B cell (primary cell): ENCODE measurements at regions not wholly inside any gene's neighbourhood (a gene's known extent, or its start where the extent isn't known, plus 50 kb on each side); places are given as distances from the start of the nearest gene placed in this dataset.

Experiments used
- EZH2 ChIP-seq: IDR thresholded peaks from 2 replicates; pipeline ENCODE4 v1.6.1; 2012; ENCODE audit warnings: borderline replicate concordance, low read depth, mild to moderate bottlenecking, moderate library complexity, low read length; ENCODE audit not compliant: insufficient read depth, poor library complexity, severe bottlenecking
- TF ChIP-seq, protein P1 (sequence below): fragments of 200-600 bp; IDR thresholded peaks from one replicate; pipeline ENCODE4 v1.8.0; 2022; ENCODE audit warnings: antibody characterized with exemption, mild to moderate bottlenecking

DNA sequence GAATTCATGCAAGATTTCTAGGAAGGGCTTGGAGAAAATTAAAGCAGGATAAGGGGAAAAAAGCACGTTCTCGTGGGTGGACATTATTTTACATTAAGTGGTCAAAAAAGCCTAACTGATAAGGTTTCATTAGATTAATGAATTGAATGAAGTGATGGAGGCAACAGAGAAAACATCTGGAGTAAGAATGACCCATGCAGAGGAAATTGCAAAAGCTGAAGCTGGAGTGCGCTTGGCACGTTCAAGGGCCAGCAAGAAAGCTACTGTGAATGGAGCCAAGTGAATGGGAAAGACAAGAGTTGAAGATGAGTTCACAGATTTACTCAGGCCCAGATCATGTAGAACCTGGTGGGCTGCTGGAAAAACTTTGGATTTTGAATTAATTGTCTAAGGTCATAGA, 777.9 kb downstream of the DACH1 start:
- TF ChIP-seq EZH2: no peak
- TF ChIP-seq, protein P1, sequence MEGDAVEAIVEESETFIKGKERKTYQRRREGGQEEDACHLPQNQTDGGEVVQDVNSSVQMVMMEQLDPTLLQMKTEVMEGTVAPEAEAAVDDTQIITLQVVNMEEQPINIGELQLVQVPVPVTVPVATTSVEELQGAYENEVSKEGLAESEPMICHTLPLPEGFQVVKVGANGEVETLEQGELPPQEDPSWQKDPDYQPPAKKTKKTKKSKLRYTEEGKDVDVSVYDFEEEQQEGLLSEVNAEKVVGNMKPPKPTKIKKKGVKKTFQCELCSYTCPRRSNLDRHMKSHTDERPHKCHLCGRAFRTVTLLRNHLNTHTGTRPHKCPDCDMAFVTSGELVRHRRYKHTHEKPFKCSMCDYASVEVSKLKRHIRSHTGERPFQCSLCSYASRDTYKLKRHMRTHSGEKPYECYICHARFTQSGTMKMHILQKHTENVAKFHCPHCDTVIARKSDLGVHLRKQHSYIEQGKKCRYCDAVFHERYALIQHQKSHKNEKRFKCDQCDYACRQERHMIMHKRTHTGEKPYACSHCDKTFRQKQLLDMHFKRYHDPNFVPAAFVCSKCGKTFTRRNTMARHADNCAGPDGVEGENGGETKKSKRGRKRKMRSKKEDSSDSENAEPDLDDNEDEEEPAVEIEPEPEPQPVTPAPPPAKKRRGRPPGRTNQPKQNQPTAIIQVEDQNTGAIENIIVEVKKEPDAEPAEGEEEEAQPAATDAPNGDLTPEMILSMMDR: no peak
